ENCODE measurements at regions not wholly inside any gene's neighbourhood (a gene's known extent, or its start where the extent isn't known, plus 50 kb on each side); places are given as distances from the start of the nearest gene placed in this dataset.

- TF ChIP-seq CTCF (IDR thresholded peaks at IDR 0.05; ENCODE audit: insufficient read depth, low read length, poor library complexity, severe bottlenecking) (no peak), EZH2phosphoT487 (conservative IDR thresholded peaks at IDR 0.05; ENCODE audit: low read length) (no peak)
These were observed 74.4 kb upstream of the FGF3 start for GRCh38 chr11:69893631-69894030.
